ENCODE measurements at regions not wholly inside any gene's neighbourhood (a gene's known extent, or its start where the extent isn't known, plus 50 kb on each side); places are given as distances from the start of the nearest gene placed in this dataset.

DNA sequence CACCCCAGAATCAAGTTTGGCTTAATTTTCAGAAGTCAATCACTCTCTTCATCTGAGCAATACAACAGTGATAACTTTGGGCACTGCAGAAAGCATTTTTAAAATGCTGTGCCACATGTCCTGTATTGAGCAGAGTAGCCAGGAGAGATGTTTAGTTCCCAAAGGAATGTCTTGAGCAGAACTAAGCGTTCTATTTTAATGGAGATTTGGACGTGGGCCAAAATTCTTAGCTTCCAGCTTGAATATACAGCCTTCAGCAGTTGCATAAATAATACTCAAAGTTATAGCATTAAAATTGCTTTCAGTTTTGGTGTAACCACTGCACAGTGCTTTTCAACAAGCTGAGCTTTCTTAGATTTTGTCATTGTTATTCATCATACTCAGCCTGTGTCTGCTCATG, 679.2 kb downstream of the NLGN4X start:
- no peaks in the 10 kb centered on the region for H3K4me1 Mint-ChIP-seq (ENCODE audit: low read depth)
- H3K4me3 Mint-ChIP-seq (ENCODE audit: unreplicated experiment), result no peak overlapping the region
- no peaks in the 10 kb centered on the region for H3K36me3 Mint-ChIP-seq (ENCODE audit: low read depth)
- TF ChIP-seq, protein P1, sequence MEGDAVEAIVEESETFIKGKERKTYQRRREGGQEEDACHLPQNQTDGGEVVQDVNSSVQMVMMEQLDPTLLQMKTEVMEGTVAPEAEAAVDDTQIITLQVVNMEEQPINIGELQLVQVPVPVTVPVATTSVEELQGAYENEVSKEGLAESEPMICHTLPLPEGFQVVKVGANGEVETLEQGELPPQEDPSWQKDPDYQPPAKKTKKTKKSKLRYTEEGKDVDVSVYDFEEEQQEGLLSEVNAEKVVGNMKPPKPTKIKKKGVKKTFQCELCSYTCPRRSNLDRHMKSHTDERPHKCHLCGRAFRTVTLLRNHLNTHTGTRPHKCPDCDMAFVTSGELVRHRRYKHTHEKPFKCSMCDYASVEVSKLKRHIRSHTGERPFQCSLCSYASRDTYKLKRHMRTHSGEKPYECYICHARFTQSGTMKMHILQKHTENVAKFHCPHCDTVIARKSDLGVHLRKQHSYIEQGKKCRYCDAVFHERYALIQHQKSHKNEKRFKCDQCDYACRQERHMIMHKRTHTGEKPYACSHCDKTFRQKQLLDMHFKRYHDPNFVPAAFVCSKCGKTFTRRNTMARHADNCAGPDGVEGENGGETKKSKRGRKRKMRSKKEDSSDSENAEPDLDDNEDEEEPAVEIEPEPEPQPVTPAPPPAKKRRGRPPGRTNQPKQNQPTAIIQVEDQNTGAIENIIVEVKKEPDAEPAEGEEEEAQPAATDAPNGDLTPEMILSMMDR (IDR thresholded peaks at IDR 0.05), result no peak
- no peaks in the 10 kb centered on the region for H3K27me3 Mint-ChIP-seq (ENCODE audit: low read depth)
- peaks cover 52% of the 10 kb centered on the region for H3K9me3 Mint-ChIP-seq (ENCODE audit: low read depth)
- no peak for DNase-seq (ENCODE audit: low spot score)
- no peak overlapping the region for H3K27ac Mint-ChIP-seq (ENCODE audit: unreplicated experiment)

DNA sequence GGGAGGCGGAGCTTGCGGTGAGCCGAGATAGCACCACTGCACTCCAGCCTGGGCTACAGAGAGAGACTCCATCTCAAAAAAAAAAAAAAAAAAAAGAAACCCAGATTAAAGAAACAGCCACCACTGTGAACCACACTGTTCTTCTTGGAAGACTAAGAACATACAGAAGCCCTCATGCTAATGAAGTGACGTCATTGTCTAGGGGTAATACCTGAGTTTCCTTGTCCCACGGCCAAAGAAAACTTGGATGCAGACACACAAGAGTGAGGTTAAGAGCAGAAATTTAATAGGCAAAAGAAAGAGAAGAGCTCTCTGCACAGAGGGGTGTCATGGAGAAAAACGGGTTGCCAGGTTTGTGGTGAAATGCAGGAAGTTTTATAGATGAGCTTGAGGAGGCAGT, 691.6 kb downstream of the NLGN4X start:
- H3K36me3 Mint-ChIP-seq (ENCODE audit: low read depth), result no peaks in the 10 kb centered on the region
- no peaks in the 10 kb centered on the region for H3K27me3 Mint-ChIP-seq (ENCODE audit: low read depth)
- TF ChIP-seq, protein P1 (IDR thresholded peaks at IDR 0.05), result no peak
- no peaks in the 10 kb centered on the region for H3K4me1 Mint-ChIP-seq (ENCODE audit: low read depth)
- H3K27ac Mint-ChIP-seq (ENCODE audit: unreplicated experiment), result no peak overlapping the region
- H3K9me3 Mint-ChIP-seq (ENCODE audit: low read depth), result peaks cover 31% of the 10 kb centered on the region
- DNase-seq (ENCODE audit: low spot score), result no peak
- no peak overlapping the region for H3K4me3 Mint-ChIP-seq (ENCODE audit: unreplicated experiment)

DNA sequence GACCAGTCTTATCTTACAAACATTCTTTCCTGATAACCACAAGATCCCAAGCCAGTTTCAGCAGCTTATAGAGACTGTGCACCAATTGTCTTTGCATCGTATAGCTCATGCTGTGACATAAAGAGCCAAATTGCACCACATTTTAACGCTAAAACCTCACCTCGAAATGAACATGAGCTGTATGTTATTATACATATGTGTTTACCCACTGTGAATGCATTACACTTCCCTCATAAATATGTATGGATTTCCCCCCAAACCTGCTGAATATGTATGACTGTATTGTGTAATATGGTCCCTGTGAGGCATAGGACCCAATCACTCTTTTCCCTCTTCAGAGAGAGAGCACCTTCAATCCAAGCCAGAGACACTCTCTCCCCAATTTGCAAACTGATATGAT, 692.4 kb downstream of the NLGN4X start:
- no peaks in the 10 kb centered on the region for H3K27me3 Mint-ChIP-seq (ENCODE audit: low read depth)
- H3K36me3 Mint-ChIP-seq (ENCODE audit: low read depth), result no peaks in the 10 kb centered on the region
- DNase-seq (ENCODE audit: low spot score), result no peak
- no peak overlapping the region for H3K4me3 Mint-ChIP-seq (ENCODE audit: unreplicated experiment)
- H3K27ac Mint-ChIP-seq (ENCODE audit: unreplicated experiment), result no peak overlapping the region
- H3K9me3 Mint-ChIP-seq (ENCODE audit: low read depth), result peaks cover 34% of the 10 kb centered on the region
- TF ChIP-seq, protein P1 (IDR thresholded peaks at IDR 0.05), result no peak
- no peaks in the 10 kb centered on the region for H3K4me1 Mint-ChIP-seq (ENCODE audit: low read depth)

- no peaks in the 10 kb centered on the region for H3K4me1 Mint-ChIP-seq (ENCODE audit: low read depth)
- H3K36me3 Mint-ChIP-seq (ENCODE audit: low read depth), result no peaks in the 10 kb centered on the region
- no peak overlapping the region for H3K4me3 Mint-ChIP-seq (ENCODE audit: unreplicated experiment)
- no peak for DNase-seq (ENCODE audit: low spot score)
- H3K27me3 Mint-ChIP-seq (ENCODE audit: low read depth), result no peaks in the 10 kb centered on the region
- H3K27ac Mint-ChIP-seq (ENCODE audit: unreplicated experiment), result no peak overlapping the region
- TF ChIP-seq, protein P1 (IDR thresholded peaks at IDR 0.05), result no peak
- peaks cover 26% of the 10 kb centered on the region for H3K9me3 Mint-ChIP-seq (ENCODE audit: low read depth)
Measured at GRCh38 chrX:5528057-5528456, 700.6 kb downstream of the NLGN4X start.

- Mint-ChIP-seq H3K27ac (ENCODE audit: unreplicated experiment) (no peak overlapping the region), H3K9me3 (ENCODE audit: low read depth) (peaks cover 28% of the 10 kb centered on the region), H3K27me3 (ENCODE audit: low read depth) (no peaks in the 10 kb centered on the region), H3K36me3 (ENCODE audit: low read depth) (no peaks in the 10 kb centered on the region), H3K4me3 (ENCODE audit: unreplicated experiment) (no peak overlapping the region), H3K4me1 (ENCODE audit: low read depth) (no peaks in the 10 kb centered on the region)
- no peak for DNase-seq (ENCODE audit: low spot score)
- TF ChIP-seq, protein P1 (IDR thresholded peaks at IDR 0.05), result no peak
Measured at GRCh38 chrX:5526191-5526590, 702.5 kb downstream of the NLGN4X start.
